Smooth muscle cell (in vitro differentiated cells): ENCODE measurements at regions not wholly inside any gene's neighbourhood (a gene's known extent, or its start where the extent isn't known, plus 50 kb on each side); places are given as distances from the start of the nearest gene placed in this dataset.

Experiments used
- DNase-seq: peaks from one replicate; lab custom pipeline; 2025; ENCODE audit not compliant: unreplicated experiment; lab: John Stamatoyannopoulos, UW
- H2AFZ ChIP-seq: fragments of 200-600 bp; sonication (generic); 2 replicates; pipeline ENCODE4 v1.6.0; 2016; ENCODE audit warnings: antibody characterized with exemption, low read depth, mild to moderate bottlenecking
- H3F3A ChIP-seq: fragments of 200-600 bp; sonication (generic); 2 replicates; pipeline ENCODE4 v1.6.0; 2017; ENCODE audit warnings: antibody characterized with exemption, low read depth
- H3K27ac ChIP-seq: fragments of 200-600 bp; sonication (generic); 2 replicates; pipeline ENCODE4 v1.5.1; 2016; ENCODE audit warnings: low read depth, mild to moderate bottlenecking
- H3K27me3 ChIP-seq: fragments of 200-600 bp; sonication (generic); 2 replicates; pipeline ENCODE4 v1.6.1; 2016; ENCODE audit warnings: low read depth, mild to moderate bottlenecking
- H3K36me3 ChIP-seq: fragments of 200-600 bp; sonication (generic); 2 replicates; pipeline ENCODE4 v1.5.1; 2016; ENCODE audit warnings: low read depth
- H3K4me1 ChIP-seq: fragments of 200-600 bp; sonication (generic); 2 replicates; pipeline ENCODE4 v1.5.1; 2016; ENCODE audit warnings: low read depth
- H3K4me2 ChIP-seq: fragments of 200-600 bp; sonication (generic); 2 replicates; pipeline ENCODE4 v1.6.0; 2016; ENCODE audit warnings: mild to moderate bottlenecking
- H3K4me3 ChIP-seq: fragments of 200-600 bp; sonication (generic); 2 replicates; pipeline ENCODE4 v1.5.1; 2016; ENCODE audit warnings: mild to moderate bottlenecking
- H3K79me2 ChIP-seq: fragments of 200-600 bp; sonication (generic); 2 replicates; pipeline ENCODE4 v1.6.0; 2016; ENCODE audit warnings: low read depth, mild to moderate bottlenecking
- H3K9ac ChIP-seq: fragments of 200-600 bp; sonication (generic); 2 replicates; pipeline ENCODE4 v1.6.0; 2016; ENCODE audit warnings: low read depth
- H3K9me3 ChIP-seq: fragments of 200-600 bp; sonication (generic); replicated peaks from 2 replicates; pipeline ENCODE4 v1.5.1; 2016; ENCODE audit warnings: low read depth
- H4K20me1 ChIP-seq: fragments of 200-600 bp; sonication (generic); 2 replicates; pipeline ENCODE4 v1.6.0; 2016; ENCODE audit warnings: low read depth
- WGBS: methylation state at CpG from one replicate; pipeline ENCODE4 v1.1.7; 2016; ENCODE audit warnings: low lambda C conversion rate; 5-methylcytosine and 5-hydroxymethylcytosine counted together
- TF ChIP-seq, protein P1 (sequence below): fragments of 200-600 bp; sonication (generic); IDR thresholded peaks from 2 replicates; pipeline ENCODE4 v1.5.1; 2017; ENCODE audit warnings: borderline replicate concordance, mild to moderate bottlenecking, antibody characterized with exemption; ENCODE audit not compliant: insufficient read depth, poor library complexity, severe bottlenecking

- TF ChIP-seq, protein P1, sequence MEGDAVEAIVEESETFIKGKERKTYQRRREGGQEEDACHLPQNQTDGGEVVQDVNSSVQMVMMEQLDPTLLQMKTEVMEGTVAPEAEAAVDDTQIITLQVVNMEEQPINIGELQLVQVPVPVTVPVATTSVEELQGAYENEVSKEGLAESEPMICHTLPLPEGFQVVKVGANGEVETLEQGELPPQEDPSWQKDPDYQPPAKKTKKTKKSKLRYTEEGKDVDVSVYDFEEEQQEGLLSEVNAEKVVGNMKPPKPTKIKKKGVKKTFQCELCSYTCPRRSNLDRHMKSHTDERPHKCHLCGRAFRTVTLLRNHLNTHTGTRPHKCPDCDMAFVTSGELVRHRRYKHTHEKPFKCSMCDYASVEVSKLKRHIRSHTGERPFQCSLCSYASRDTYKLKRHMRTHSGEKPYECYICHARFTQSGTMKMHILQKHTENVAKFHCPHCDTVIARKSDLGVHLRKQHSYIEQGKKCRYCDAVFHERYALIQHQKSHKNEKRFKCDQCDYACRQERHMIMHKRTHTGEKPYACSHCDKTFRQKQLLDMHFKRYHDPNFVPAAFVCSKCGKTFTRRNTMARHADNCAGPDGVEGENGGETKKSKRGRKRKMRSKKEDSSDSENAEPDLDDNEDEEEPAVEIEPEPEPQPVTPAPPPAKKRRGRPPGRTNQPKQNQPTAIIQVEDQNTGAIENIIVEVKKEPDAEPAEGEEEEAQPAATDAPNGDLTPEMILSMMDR, result no peak
- Histone ChIP-seq H3K36me3 (no peaks in the 10 kb centered on the region), H3K4me1 (no peaks in the 10 kb centered on the region), H2AFZ (no peak overlapping the region), H3K9me3 (no peaks in the 10 kb centered on the region), H3K4me3 (no peak overlapping the region), H3K4me2 (no peak overlapping the region), H4K20me1 (no peaks in the 10 kb centered on the region), H3K27me3 (no peaks in the 10 kb centered on the region), H3K27ac (no peak overlapping the region), H3F3A (no peaks in the 10 kb centered on the region), H3K9ac (no peak overlapping the region), H3K79me2 (no peaks in the 10 kb centered on the region)
- WGBS, result 93% methylated on average over 3 of the region's 3 CpGs
- no peak for DNase-seq
These were observed 325.0 kb downstream of the HLX start for GRCh38 chr1:221204055-221204833.

GRCh38 chr1:221206076-221206475, 326.8 kb downstream of the HLX start:
- no peaks in the 10 kb centered on the region for H3K27me3 ChIP-seq
- no peak overlapping the region for H3K4me2 ChIP-seq
- H3K79me2 ChIP-seq, result no peaks in the 10 kb centered on the region
- no peak for DNase-seq
- H2AFZ ChIP-seq, result no peak overlapping the region
- H3K4me1 ChIP-seq, result no peaks in the 10 kb centered on the region
- H3K9me3 ChIP-seq, result no peaks in the 10 kb centered on the region
- no peak overlapping the region for H3K27ac ChIP-seq
- H3K9ac ChIP-seq, result no peak overlapping the region
- WGBS, result 88% methylated on average over 1 of the region's 1 CpG
- H3F3A ChIP-seq, result no peaks in the 10 kb centered on the region
- H4K20me1 ChIP-seq, result no peaks in the 10 kb centered on the region
- TF ChIP-seq, protein P1, result no peak
- no peak overlapping the region for H3K4me3 ChIP-seq
- H3K36me3 ChIP-seq, result no peaks in the 10 kb centered on the region

DNA sequence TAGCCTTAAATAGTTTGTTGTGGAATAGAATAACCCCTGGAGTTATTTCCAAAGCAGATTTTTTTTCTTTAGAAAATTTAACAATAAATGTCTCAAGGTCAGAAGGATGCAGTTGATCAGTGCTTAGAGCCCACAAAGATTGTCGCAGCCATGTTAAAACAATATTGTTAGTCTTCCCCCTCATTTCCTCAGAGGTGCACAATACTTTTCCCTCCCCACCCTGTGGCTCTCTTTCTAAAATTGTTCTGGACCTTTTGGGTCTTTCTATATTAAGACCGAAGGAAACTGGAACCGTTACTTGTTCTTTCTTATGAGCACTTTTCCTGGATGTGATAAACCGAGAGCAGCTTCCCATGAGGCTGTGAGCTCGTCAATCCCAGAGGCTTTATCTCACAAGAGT, 333.7 kb downstream of the HLX start:
- no peaks in the 10 kb centered on the region for H4K20me1 ChIP-seq
- H3K79me2 ChIP-seq, result no peaks in the 10 kb centered on the region
- 51% methylated on average over 5 of the region's 5 CpGs for WGBS
- no peak overlapping the region for H3K27ac ChIP-seq
- H3K27me3 ChIP-seq, result peaks cover 7% of the 10 kb centered on the region
- no peak for DNase-seq
- no peaks in the 10 kb centered on the region for H3K9me3 ChIP-seq
- no peak overlapping the region for H3K4me2 ChIP-seq
- no peaks in the 10 kb centered on the region for H3K4me1 ChIP-seq
- H3K4me3 ChIP-seq, result no peak overlapping the region
- TF ChIP-seq, protein P1, result no peak
- H3K36me3 ChIP-seq, result no peaks in the 10 kb centered on the region
- no peaks in the 10 kb centered on the region for H3F3A ChIP-seq
- H3K9ac ChIP-seq, result no peak overlapping the region
- no peak overlapping the region for H2AFZ ChIP-seq

- H4K20me1 ChIP-seq, result no peaks in the 10 kb centered on the region
- no peak overlapping the region for H2AFZ ChIP-seq
- H3K4me1 ChIP-seq, result no peaks in the 10 kb centered on the region
- H3K79me2 ChIP-seq, result no peaks in the 10 kb centered on the region
- DNase-seq, result no peak
- no peaks in the 10 kb centered on the region for H3K36me3 ChIP-seq
- no peak overlapping the region for H3K4me3 ChIP-seq
- no peak overlapping the region for H3K27ac ChIP-seq
- H3K4me2 ChIP-seq, result no peak overlapping the region
- 78% methylated on average over 3 of the region's 3 CpGs for WGBS
- no peak overlapping the region for H3K9ac ChIP-seq
- TF ChIP-seq, protein P1, result no peak
- H3K9me3 ChIP-seq, result no peaks in the 10 kb centered on the region
- H3K27me3 ChIP-seq, result peaks cover 7% of the 10 kb centered on the region
- no peaks in the 10 kb centered on the region for H3F3A ChIP-seq
These were observed 337.8 kb downstream of the HLX start for GRCh38 chr1:221217029-221217428.
